Stomach (tissue), 4 donors: ENCODE measurements at regions not wholly inside any gene's neighbourhood (a gene's known extent, or its start where the extent isn't known, plus 50 kb on each side); places are given as distances from the start of the nearest gene placed in this dataset.

Experiments
- CTCF ChIP-seq, 7 experiments: fragments of 450-650 bp in 4 of 7; fragments of 200-600 bp in 3 of 7; sonication (generic) in 3 of 7; IDR thresholded peaks; one replicate each; pipeline ENCODE4 v1.5.1; 2016 to 2019; ENCODE audit warnings: antibody characterized with exemption in 7 of 7, control low read depth in 2 of 7, mild to moderate bottlenecking in 1 of 7
- POLR2A ChIP-seq, 4 donors: fragments of 450-650 bp; IDR thresholded peaks; one replicate each; pipeline ENCODE4 v1.6.1; 2016; ENCODE audit warnings: antibody characterized with exemption in 4 of 4, control low read depth in 2 of 4, mild to moderate bottlenecking in 1 of 4, moderate library complexity in 1 of 4

- no peak for TF ChIP-seq CTCF (IDR thresholded peaks at IDR 0.05)
- TF ChIP-seq POLR2A (IDR thresholded peaks at IDR 0.05): no peak
Observed at GRCh38 chr6:167049275-167049674, 50.1 kb downstream of the CEP43 start.
